ENCODE measurements at regions not wholly inside any gene's neighbourhood (a gene's known extent, or its start where the extent isn't known, plus 50 kb on each side); places are given as distances from the start of the nearest gene placed in this dataset.

- no peak for TF ChIP-seq POLR2A (IDR thresholded peaks at IDR 0.05; ENCODE audit: low read length)
- no peak for TF ChIP-seq GATA1 (IDR thresholded peaks at IDR 0.05; ENCODE audit: low read depth, low read length)
Measured at GRCh38 chr2:122080316-122080715, 324.9 kb downstream of the TSN start.
